ENCODE measurements at regions not wholly inside any gene's neighbourhood (a gene's known extent, or its start where the extent isn't known, plus 50 kb on each side); places are given as distances from the start of the nearest gene placed in this dataset.

DNA sequence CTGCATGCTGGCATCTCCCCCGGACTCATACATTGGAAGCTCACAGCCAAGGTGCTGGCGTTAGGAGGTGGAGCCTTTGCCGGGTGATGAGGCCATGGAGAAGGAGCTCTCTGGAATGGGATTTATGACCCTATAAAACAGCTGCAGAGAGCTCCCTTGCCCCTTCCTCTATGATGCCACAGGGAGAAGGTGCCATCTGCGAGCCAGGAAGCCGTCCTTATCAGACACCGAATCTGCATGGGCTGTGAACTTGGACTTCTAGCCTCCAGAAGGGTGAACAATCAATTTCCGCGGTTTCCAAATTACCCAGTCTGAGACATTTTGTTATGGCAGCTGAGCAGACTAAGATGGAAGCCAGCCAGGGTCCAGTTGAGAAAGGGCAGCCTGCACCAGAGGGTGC, 381.2 kb upstream of the IRX1 start:
- POLR2A ChIA-PET: no interaction called here

DNA sequence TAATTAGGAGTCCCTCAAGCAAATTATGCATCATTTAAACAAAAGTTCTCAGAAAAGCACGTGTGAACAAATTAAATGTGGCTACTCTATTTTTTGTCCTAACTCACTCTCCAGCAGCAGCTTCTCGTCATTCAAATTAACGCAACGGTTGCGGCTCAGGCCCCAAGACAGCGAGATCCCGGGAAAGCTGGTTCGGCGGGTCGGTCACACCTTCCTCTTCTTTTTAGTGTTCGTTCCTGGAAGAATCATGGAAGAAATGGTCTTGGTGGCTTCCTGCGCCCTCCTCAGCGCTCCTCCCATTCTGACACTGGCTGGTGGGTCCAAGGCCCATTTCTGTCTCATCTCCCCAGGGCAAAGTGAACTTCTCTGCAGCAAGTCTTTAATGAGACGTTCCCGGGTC, 382.8 kb upstream of the IRX1 start:
- Histone ChIP-seq H3K4me3 (ENCODE audit: low read depth, low read length) (no peak overlapping the region), H3K27me3 (ENCODE audit: control insufficient read depth, insufficient read depth, low read length) (no peaks in the 10 kb centered on the region), H3K36me3 (ENCODE audit: control insufficient read depth, insufficient read depth, low read length) (no peaks in the 10 kb centered on the region)
- ChIA-PET CTCF (no interaction called here), POLR2A (no interaction called here)
- DNase-seq (ENCODE audit: low read depth): no peak
- TF ChIP-seq CTCF (IDR thresholded peaks at IDR 0.05; ENCODE audit: insufficient read depth, low read depth, low read length): no peak

More for the DNA sequence above, 381.2 kb upstream of the IRX1 start:
- Histone ChIP-seq H3K27me3 (ENCODE audit: control insufficient read depth, insufficient read depth, low read length) (no peaks in the 10 kb centered on the region), H3K4me3 (ENCODE audit: low read depth, low read length) (no peak overlapping the region), H3K36me3 (ENCODE audit: control insufficient read depth, insufficient read depth, low read length) (no peaks in the 10 kb centered on the region)
- CTCF ChIA-PET: no interaction called here
- DNase-seq (ENCODE audit: low read depth): no peak
- no peak for TF ChIP-seq CTCF (IDR thresholded peaks at IDR 0.05; ENCODE audit: insufficient read depth, low read depth, low read length)

- POLR2A ChIA-PET: no interaction called here
- H3K27me3 ChIP-seq (ENCODE audit: control insufficient read depth, insufficient read depth, low read length): no peaks in the 10 kb centered on the region
- CTCF ChIA-PET: no interaction called here
- no peaks in the 10 kb centered on the region for H3K36me3 ChIP-seq (ENCODE audit: control insufficient read depth, insufficient read depth, low read length)
- no peak for TF ChIP-seq CTCF (IDR thresholded peaks at IDR 0.05; ENCODE audit: insufficient read depth, low read depth, low read length)
- DNase-seq (ENCODE audit: low read depth): no peak
- no peak overlapping the region for H3K4me3 ChIP-seq (ENCODE audit: low read depth, low read length)
Observed at GRCh38 chr5:3210531-3210930, 385.1 kb upstream of the IRX1 start.

- Histone ChIP-seq H3K4me3 (ENCODE audit: low read depth, low read length) (no peak overlapping the region), H3K36me3 (ENCODE audit: control insufficient read depth, insufficient read depth, low read length) (no peaks in the 10 kb centered on the region), H3K27me3 (ENCODE audit: control insufficient read depth, insufficient read depth, low read length) (no peaks in the 10 kb centered on the region)
- no peak for TF ChIP-seq CTCF (IDR thresholded peaks at IDR 0.05; ENCODE audit: insufficient read depth, low read depth, low read length)
- POLR2A ChIA-PET: no interaction called here
- CTCF ChIA-PET: no interaction called here
- no peak for DNase-seq (ENCODE audit: low read depth)
Observed at GRCh38 chr5:3209918-3210317, 385.7 kb upstream of the IRX1 start.

- no peak for DNase-seq (ENCODE audit: low read depth)
- POLR2A ChIA-PET: no interaction called here
- Histone ChIP-seq H3K27me3 (ENCODE audit: control insufficient read depth, insufficient read depth, low read length) (no peaks in the 10 kb centered on the region), H3K36me3 (ENCODE audit: control insufficient read depth, insufficient read depth, low read length) (no peaks in the 10 kb centered on the region), H3K4me3 (ENCODE audit: low read depth, low read length) (no peak overlapping the region)
- CTCF ChIA-PET: no interaction called here
- TF ChIP-seq CTCF (IDR thresholded peaks at IDR 0.05; ENCODE audit: insufficient read depth, low read depth, low read length): no peak
Observed at GRCh38 chr5:3202570-3202969, 393.1 kb upstream of the IRX1 start.
